ENCODE measurements at regions not wholly inside any gene's neighbourhood (a gene's known extent, or its start where the extent isn't known, plus 50 kb on each side); places are given as distances from the start of the nearest gene placed in this dataset.

DNA sequence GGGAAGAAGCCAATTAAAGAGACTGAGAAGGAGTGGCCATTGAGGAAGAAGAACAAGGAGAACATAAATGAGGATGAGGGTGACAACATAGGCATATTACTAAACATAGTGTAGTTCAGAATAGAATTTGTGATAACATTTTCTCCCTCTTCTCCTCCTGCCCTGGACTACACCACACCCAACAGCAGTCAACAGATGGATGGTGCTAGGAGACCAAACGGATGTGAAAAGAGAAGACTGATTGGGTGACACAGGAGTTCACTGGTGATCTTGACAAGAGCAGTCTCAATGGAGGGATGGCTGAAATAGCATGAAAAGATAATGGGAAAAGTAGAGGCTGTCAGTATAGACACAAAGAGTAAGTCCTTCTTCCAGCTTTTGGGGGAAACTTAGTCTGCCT lies 226.5 kb upstream of the FGF13 start:
- FAIRE-seq, result no peak

DNA sequence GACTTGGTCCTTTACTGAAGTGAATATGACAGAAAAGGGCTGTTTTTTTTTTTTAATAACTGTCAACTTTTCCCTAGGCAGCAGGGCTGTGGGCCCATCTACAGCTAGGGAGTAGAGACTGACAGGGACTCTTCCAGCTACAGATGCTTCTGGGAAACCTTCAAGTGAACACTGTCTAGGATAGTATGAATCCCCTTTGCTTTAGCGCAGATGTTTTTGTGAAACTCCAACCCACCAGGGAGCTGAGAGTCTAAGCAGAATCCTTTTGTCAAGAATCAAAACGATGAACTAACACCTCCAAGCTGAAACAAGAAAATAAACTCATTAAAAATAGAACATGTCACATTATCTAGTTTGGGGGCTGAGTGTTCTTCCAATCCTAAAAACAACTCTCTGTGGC lies 219.7 kb upstream of the FGF13 start:
- FAIRE-seq (no peak), DNase-seq (ENCODE audit: insufficient read length) (no peak)
- no peak for TF ChIP-seq POLR2A (IDR thresholded peaks at IDR 0.05; ENCODE audit: low read depth, low read length)
- TF ChIP-seq POLR2AphosphoS5 (IDR thresholded peaks at IDR 0.05; ENCODE audit: low read depth, low read length), result no peak
- TF ChIP-seq TAF1 (IDR thresholded peaks at IDR 0.05; ENCODE audit: borderline replicate concordance, low read depth, low read length), result no peak

More for the DNA sequence above, 226.5 kb upstream of the FGF13 start:
- TF ChIP-seq POLR2A (IDR thresholded peaks at IDR 0.05; ENCODE audit: low read depth, low read length) (no peak), TAF1 (IDR thresholded peaks at IDR 0.05; ENCODE audit: borderline replicate concordance, low read depth, low read length) (no peak), POLR2AphosphoS5 (IDR thresholded peaks at IDR 0.05; ENCODE audit: low read depth, low read length) (no peak)
- no peak for DNase-seq (ENCODE audit: insufficient read length)

DNA sequence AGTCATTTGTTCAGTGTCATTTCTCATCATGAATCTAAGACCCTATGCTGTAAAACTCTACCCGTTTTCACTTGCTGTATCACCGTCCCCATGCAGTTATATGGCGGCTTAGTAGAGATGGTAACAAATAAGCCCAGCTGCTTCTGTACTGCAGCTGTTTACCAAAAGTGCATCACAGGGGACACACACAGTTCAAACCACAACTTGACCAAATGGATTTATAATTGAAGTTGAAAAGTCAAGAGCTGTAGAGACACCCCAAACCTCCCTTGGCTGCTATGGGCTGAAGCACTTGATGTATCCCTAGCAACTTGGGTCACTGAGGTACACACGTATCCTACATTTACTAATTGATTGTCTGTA lies 219.0 kb upstream of the FGF13 start:
- no peak for FAIRE-seq
- DNase-seq (ENCODE audit: insufficient read length), result no peak
- no peak for TF ChIP-seq TAF1 (IDR thresholded peaks at IDR 0.05; ENCODE audit: borderline replicate concordance, low read depth, low read length)
- no peak for TF ChIP-seq POLR2A (IDR thresholded peaks at IDR 0.05; ENCODE audit: low read depth, low read length)
- no peak for TF ChIP-seq POLR2AphosphoS5 (IDR thresholded peaks at IDR 0.05; ENCODE audit: low read depth, low read length)

DNA sequence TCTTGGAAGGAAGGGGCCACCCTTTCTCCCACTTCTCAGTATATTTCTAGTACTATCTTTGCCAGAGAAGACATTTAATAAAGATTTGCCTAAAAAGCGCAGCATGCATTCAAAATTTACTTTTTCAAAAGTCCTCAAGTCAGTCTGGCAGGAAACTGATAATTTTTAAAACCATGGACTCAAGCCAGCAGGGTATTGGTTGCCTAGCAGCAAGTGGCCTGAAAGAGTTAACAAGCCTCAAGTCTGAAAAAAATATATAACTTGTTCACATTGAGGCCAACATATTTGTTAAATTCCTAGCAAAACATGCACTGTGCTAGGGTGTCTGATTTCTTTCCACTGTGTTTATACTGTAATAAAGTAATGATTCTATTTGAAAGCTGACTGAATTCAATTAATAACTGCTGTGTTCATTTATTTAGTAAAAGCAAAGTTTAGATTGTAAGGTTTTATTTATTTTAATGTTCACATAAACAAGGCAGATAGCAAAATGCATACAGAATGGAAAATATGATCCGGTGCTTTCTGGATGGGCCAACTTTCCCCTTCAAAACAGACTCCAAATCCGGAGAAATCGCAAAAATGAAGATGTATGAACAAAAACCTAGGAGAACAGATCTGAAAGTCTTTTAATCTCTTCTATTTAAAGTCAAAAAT lies 218.5 kb upstream of the FGF13 start:
- TF ChIP-seq POLR2A (IDR thresholded peaks at IDR 0.05; ENCODE audit: low read depth, low read length), result no peak
- no peak for TF ChIP-seq TAF1 (IDR thresholded peaks at IDR 0.05; ENCODE audit: borderline replicate concordance, low read depth, low read length)
- TF ChIP-seq POLR2AphosphoS5 (IDR thresholded peaks at IDR 0.05; ENCODE audit: low read depth, low read length), result no peak
- DNase-seq (ENCODE audit: insufficient read length), result no peak
- FAIRE-seq, result no peak

DNA sequence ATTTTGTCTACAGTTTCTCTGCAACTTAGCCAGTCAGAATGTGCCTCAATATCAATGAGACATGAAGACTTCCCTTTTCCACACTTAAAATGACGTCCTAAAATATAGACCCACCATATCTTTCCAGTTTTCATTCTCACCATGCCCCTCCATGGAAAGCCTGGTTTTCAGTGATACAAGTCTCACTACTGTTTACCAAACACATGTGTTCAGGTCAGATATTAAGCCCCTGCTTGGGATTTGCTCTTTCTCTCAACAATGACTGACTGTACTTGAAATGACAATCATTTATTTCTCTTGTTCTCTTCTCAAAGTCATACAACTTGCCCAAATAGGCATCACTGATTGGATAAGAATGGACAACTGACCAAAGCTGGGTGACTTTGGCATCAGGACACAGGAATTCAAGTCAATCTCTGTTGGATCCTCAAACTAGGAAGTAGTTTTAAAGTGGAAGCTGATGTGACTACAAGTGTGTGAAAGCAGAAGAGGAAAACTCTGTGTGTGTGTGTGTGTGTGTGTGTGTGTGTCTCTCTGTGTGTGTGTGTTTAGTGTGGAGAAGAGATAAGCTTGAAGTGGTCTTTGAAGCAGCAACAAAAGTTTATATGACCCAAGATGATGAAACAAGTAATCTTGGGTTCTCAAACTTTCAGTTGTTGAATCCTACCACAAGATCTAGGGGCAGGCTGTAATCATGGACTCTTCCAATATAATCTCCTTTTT lies 217.4 kb upstream of the FGF13 start:
- FAIRE-seq (no peak), DNase-seq (ENCODE audit: insufficient read length) (no peak)

DNA sequence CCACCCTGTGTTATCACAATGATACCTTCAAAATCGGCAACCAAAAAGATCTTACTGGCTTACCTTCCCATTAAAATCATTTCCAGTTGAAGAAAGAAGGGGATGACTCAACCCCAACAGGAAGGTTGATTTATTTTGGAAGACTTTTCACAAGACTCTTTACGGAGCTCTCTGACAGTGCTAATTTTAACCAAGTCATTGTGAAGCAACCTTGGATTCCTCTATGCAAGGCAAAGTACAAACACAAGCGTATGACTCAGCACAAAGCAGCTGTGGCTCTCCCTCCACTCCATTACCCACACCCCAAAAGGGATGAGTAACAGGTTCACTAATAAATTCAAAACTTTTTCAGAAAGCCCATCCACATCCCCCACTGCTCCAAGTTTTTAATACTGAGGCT lies 213.8 kb upstream of the FGF13 start:
- FAIRE-seq, result no peak
- no peak for DNase-seq (ENCODE audit: insufficient read length)
- TF ChIP-seq TAF1 (IDR thresholded peaks at IDR 0.05; ENCODE audit: borderline replicate concordance, low read depth, low read length) (no peak), POLR2A (IDR thresholded peaks at IDR 0.05; ENCODE audit: low read depth, low read length) (no peak), POLR2AphosphoS5 (IDR thresholded peaks at IDR 0.05; ENCODE audit: low read depth, low read length) (no peak)

More for the DNA sequence above, 217.4 kb upstream of the FGF13 start:
- TF ChIP-seq TAF1 (IDR thresholded peaks at IDR 0.05; ENCODE audit: borderline replicate concordance, low read depth, low read length), result no peak
- no peak for TF ChIP-seq POLR2A (IDR thresholded peaks at IDR 0.05; ENCODE audit: low read depth, low read length)
- TF ChIP-seq POLR2AphosphoS5 (IDR thresholded peaks at IDR 0.05; ENCODE audit: low read depth, low read length), result no peak

DNA sequence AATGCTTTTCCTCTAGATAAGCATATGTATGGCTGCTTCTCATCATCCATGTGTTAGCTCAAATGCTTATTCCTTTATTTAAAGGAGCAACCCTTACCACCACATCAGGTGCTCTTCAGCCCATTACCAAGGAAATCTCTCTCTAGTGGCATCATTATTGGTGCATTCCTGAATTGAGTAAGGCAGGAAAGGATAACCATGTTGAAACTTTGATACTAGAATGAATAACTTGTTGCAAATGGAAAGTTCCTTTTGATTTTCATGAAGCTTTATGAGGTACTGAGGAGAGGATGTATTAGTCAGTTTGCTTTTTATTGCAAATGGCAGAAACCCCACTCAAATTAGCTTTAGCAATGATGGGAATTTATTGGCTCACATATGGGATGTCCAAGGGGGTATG lies 212.3 kb upstream of the FGF13 start:
- FAIRE-seq, result no peak
- no peak for DNase-seq (ENCODE audit: insufficient read length)
- TF ChIP-seq TAF1 (IDR thresholded peaks at IDR 0.05; ENCODE audit: borderline replicate concordance, low read depth, low read length) (no peak), POLR2AphosphoS5 (IDR thresholded peaks at IDR 0.05; ENCODE audit: low read depth, low read length) (no peak), POLR2A (IDR thresholded peaks at IDR 0.05; ENCODE audit: low read depth, low read length) (no peak)

DNA sequence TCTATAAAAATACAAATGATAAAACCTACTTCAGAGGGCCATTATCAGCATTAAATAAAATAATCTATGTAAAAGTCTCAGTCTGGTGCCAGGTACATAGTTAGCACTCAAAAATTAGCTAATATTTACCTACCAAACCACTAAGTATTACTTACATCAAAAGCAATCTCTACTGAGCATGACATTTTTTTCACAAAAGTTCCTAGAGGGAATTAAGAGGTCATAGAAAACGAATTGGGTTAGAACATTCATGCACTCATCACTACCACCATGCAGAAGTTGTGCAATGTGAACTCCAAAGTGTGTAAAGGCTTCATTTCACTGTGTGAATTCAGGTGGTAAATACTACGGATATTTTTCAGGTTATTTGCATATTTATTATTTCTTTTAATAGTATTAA lies 209.5 kb upstream of the FGF13 start:
- TF ChIP-seq TAF1 (IDR thresholded peaks at IDR 0.05; ENCODE audit: borderline replicate concordance, low read depth, low read length), result no peak
- TF ChIP-seq POLR2AphosphoS5 (IDR thresholded peaks at IDR 0.05; ENCODE audit: low read depth, low read length), result no peak
- TF ChIP-seq POLR2A (IDR thresholded peaks at IDR 0.05; ENCODE audit: low read depth, low read length), result no peak
- FAIRE-seq (no peak), DNase-seq (ENCODE audit: insufficient read length) (no peak)

DNA sequence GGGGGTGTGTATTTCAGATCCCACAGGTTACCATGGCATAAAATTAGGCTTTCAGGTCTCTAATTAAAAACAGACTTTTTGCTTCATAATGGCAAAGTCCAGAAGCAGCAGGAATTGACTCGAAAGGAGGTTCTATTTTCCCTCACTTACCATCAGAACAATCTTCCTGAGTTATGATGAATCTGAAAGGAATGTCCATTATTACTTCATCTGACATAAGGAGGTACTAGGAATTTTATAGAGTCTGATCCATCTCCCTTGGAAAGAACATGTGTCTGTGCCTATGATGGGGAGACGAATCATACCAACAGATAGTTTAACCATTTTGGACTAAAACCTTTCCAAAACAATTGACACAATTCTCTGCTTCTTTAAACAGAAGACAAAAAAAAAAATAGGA lies 206.3 kb upstream of the FGF13 start:
- TF ChIP-seq POLR2A (IDR thresholded peaks at IDR 0.05; ENCODE audit: low read depth, low read length) (no peak), POLR2AphosphoS5 (IDR thresholded peaks at IDR 0.05; ENCODE audit: low read depth, low read length) (no peak), TAF1 (IDR thresholded peaks at IDR 0.05; ENCODE audit: borderline replicate concordance, low read depth, low read length) (no peak)
- no peak for FAIRE-seq
- DNase-seq (ENCODE audit: insufficient read length), result no peak

DNA sequence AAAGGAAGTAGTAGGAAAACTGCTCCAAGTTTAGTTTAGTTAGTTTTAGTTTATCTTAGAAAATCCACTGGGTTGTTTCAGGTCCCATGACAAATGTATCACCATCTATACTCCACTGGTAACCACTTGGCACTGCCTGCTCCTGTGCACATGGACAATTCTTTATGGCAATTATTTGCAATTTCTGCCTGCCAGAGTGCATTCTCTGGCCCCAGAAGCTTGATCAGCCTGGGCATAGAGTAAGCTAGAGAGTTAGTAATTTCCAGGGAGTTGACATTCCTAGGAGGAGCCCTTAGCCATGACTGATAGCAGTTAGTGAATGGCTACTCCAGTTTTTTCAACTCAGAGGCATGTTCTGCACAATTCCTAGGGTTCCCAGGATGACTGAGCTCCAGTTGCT lies 203.2 kb upstream of the FGF13 start:
- no peak for DNase-seq (ENCODE audit: insufficient read length)
- TF ChIP-seq POLR2AphosphoS5 (IDR thresholded peaks at IDR 0.05; ENCODE audit: low read depth, low read length), result no peak
- no peak for FAIRE-seq

DNA sequence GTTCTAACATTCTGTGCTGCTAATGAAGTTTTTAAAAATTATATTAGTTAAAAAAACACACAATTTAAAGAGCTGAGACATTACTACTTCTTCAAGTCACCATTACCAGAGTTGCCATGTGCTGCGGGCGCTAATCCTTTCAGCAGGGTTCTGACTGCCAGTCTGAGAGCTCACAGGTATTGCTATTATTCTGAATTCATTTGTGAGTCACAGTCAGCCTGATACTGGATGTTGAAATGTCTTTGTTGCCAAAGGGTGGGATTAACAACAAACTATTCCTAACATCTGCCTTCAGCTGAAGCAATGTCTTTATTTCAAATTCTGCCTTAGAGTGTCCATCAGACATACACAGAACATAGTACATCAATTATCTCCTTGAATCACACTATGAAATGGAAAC lies 197.1 kb upstream of the FGF13 start:
- no peak for FAIRE-seq
- no peak for DNase-seq (ENCODE audit: insufficient read length)
- TF ChIP-seq POLR2A (IDR thresholded peaks at IDR 0.05; ENCODE audit: low read depth, low read length) (no peak), POLR2AphosphoS5 (IDR thresholded peaks at IDR 0.05; ENCODE audit: low read depth, low read length) (no peak), TAF1 (IDR thresholded peaks at IDR 0.05; ENCODE audit: borderline replicate concordance, low read depth, low read length) (no peak)
